IMR-90 (cell line): ENCODE measurements at regions not wholly inside any gene's neighbourhood (a gene's known extent, or its start where the extent isn't known, plus 50 kb on each side); places are given as distances from the start of the nearest gene placed in this dataset.
"Not testable (repeated sequence)": the region's sequence is repeated elsewhere in the genome, so short reads cannot be mapped to it uniquely, and the experiment has no call there.

Experiments
- ATAC-seq: fragments of 200-7000 bp; cut with Tn5 transposase; 2 replicates; pipeline ENCODE4 v1.9.1; 2020; ENCODE audit warnings: low read depth, mild to moderate bottlenecking, moderate library complexity
- BruUV-seq: library from RNA; stranded (reverse); fragments of 400-500 nt; replicated peaks from 2 replicates; lab custom pipeline; 2021; lab: Mats Ljungman, UMichigan
- CTCF ChIA-PET: fragments of 300-600 bp; formaldehyde crosslinking; extraction: SDS; loops from one replicate; lab custom pipeline; 2021; ENCODE audit warnings: antibody characterized with exemption; lab: Yijun Ruan, JAX
- POLR2A ChIA-PET: fragments of 300-600 bp; sonication (Branson Sonifier 250); formaldehyde crosslinking; loops from one replicate; lab custom pipeline; 2022; ENCODE audit warnings: antibody characterized with exemption; ENCODE audit not compliant: unreplicated experiment; lab: Charles Lee
- DNase-seq: peaks from one replicate; pipeline ENCODE4 v3.0.0; 2013
- H2AFZ ChIP-seq: replicated peaks from 2 replicates; pipeline ENCODE3; 2013; ENCODE audit warnings: low read length, mild to moderate bottlenecking; ENCODE audit not compliant: poor library complexity
- H2AK5ac ChIP-seq: 2 replicates; pipeline ENCODE4 v1.6.1; 2013; ENCODE audit warnings: low read depth, low read length, inconsistent platforms
- H2AK9ac ChIP-seq: replicated peaks from 2 replicates; pipeline ENCODE3; 2013; ENCODE audit warnings: mild to moderate bottlenecking, low read depth, low read length, moderate library complexity; ENCODE audit not compliant: poor library complexity
- H2BK120ac ChIP-seq: 2 replicates; pipeline ENCODE4 v1.6.1; 2013; ENCODE audit warnings: low read depth, low read length, inconsistent platforms
- H2BK15ac ChIP-seq: 3 replicates; pipeline ENCODE4 v1.6.1; 2013; ENCODE audit warnings: low read depth, low read length, inconsistent platforms
- H2BK20ac ChIP-seq: 2 replicates; pipeline ENCODE4 v1.6.1; 2013; ENCODE audit warnings: low read depth, mild to moderate bottlenecking, inconsistent platforms, low read length, moderate library complexity
- H2BK5ac ChIP-seq: 2 replicates; pipeline ENCODE4 v1.6.1; 2013; ENCODE audit warnings: mild to moderate bottlenecking, low read depth, low read length, inconsistent platforms; ENCODE audit not compliant: poor library complexity, severe bottlenecking
- H3K14ac ChIP-seq: replicated peaks from 2 replicates; pipeline ENCODE4 v1.6.1; 2013; ENCODE audit warnings: low read depth, low read length, inconsistent platforms
- H3K18ac ChIP-seq: 2 replicates; pipeline ENCODE4 v1.6.1; 2013; ENCODE audit warnings: low read depth, low read length, control low read depth
- H3K23ac ChIP-seq: 2 replicates; pipeline ENCODE4 v1.6.1; 2013; ENCODE audit warnings: low read depth, low read length, inconsistent platforms
- H3K27ac ChIP-seq: 2 replicates; pipeline ENCODE4 v1.5.1; 2013; ENCODE audit warnings: mild to moderate bottlenecking, control low read depth, low read length; ENCODE audit not compliant: insufficient read depth
- H3K27me3 ChIP-seq: 2 replicates; pipeline ENCODE4 v1.6.1; 2013; ENCODE audit warnings: low read length; ENCODE audit not compliant: control insufficient read depth, insufficient read depth
- H3K36me3 ChIP-seq: 2 replicates; pipeline ENCODE4 v1.6.1; 2013; ENCODE audit warnings: low read length, mixed read lengths; ENCODE audit not compliant: control insufficient read depth, insufficient read depth
- H3K4ac ChIP-seq: 2 replicates; pipeline ENCODE4 v1.6.1; 2013; ENCODE audit warnings: low read depth, low read length, inconsistent platforms
- H3K4me1 ChIP-seq: 2 replicates; pipeline ENCODE4 v1.6.1; 2013; ENCODE audit warnings: low read length, mixed read lengths; ENCODE audit not compliant: control insufficient read depth, insufficient read depth
- H3K4me2 ChIP-seq: 2 replicates; pipeline ENCODE4 v1.6.1; 2013; ENCODE audit warnings: low read depth, mild to moderate bottlenecking, control low read depth, low read length, moderate library complexity
- H3K4me3 ChIP-seq: 2 replicates; pipeline ENCODE4 v1.5.1; 2013; ENCODE audit warnings: low read depth, mild to moderate bottlenecking, control low read depth, low read length, moderate library complexity; ENCODE audit not compliant: insufficient read depth
- H3K56ac ChIP-seq: 2 replicates; pipeline ENCODE4 v1.6.1; 2013; ENCODE audit warnings: low read length, inconsistent platforms; ENCODE audit not compliant: insufficient read depth; ENCODE audit errors: extremely low read depth
- H3K79me1 ChIP-seq, 2 experiments: 2 replicates each; pipeline ENCODE4 v1.6.1; 2013; ENCODE audit warnings: low read length in 2 of 2, inconsistent platforms in 1 of 2, low read depth in 1 of 2
- H3K9ac ChIP-seq: 2 replicates; pipeline ENCODE4 v1.6.1; 2013; ENCODE audit warnings: low read depth, low read length, control low read depth
- H3K9me1 ChIP-seq: 2 replicates; pipeline ENCODE4 v1.6.1; 2013; ENCODE audit warnings: low read length, inconsistent platforms; ENCODE audit not compliant: insufficient read depth
- H3K9me3 ChIP-seq: 2 replicates; pipeline ENCODE4 v1.6.1; 2013; ENCODE audit warnings: low read length; ENCODE audit not compliant: control insufficient read depth, insufficient read depth
- H4K20me1 ChIP-seq: 2 replicates; pipeline ENCODE4 v1.6.1; 2013; ENCODE audit warnings: low read length, inconsistent platforms; ENCODE audit not compliant: insufficient read depth
- H4K5ac ChIP-seq: 2 replicates; pipeline ENCODE4 v1.6.1; 2013; ENCODE audit warnings: mild to moderate bottlenecking, low read depth, low read length, control low read depth
- H4K8ac ChIP-seq, 2 experiments: 2 replicates each; pipeline ENCODE4 v1.6.1; 2013; ENCODE audit warnings: low read depth in 2 of 2, low read length in 2 of 2, control low read depth in 1 of 2, inconsistent platforms in 1 of 2
- H4K91ac ChIP-seq: 2 replicates; pipeline ENCODE4 v1.6.1; 2013; ENCODE audit warnings: low read depth, low read length, inconsistent platforms; ENCODE audit not compliant: insufficient read depth
- WGBS, 2 experiments: methylation state at CpG; one replicate each; pipeline versions ENCODE4 v1.1.5 to v1.1.7; 2013; ENCODE audit warnings: missing lambda C conversion rate in 2 of 2; ENCODE audit not compliant: insufficient read length in 1 of 2; ENCODE audit errors: extremely low coverage in 2 of 2; 5-methylcytosine and 5-hydroxymethylcytosine counted together
- dilution Hi-C: fragments of 300-500 bp; cut with HindIII; formaldehyde crosslinking; loops from one replicate; pipeline ENCODE4 v1.14.3; 2018; ENCODE audit warnings: low sequenced_read_pairs; ENCODE audit not compliant: unreplicated experiment
- in situ Hi-C: fragments of 300-500 bp; cut with MboI; formaldehyde crosslinking; loops from 3 replicates; pipeline ENCODE4 v1.14.3; 2019; ENCODE audit warnings: low sequenced_read_pairs, inconsistent platforms, mixed read lengths
- intact Hi-C: fragments of 100-400 bp; cut with micrococcal nuclease; formaldehyde crosslinking; loops from 2 replicates; pipeline ENCODE4 v1.10.0; 2022

- H3K79me1 ChIP-seq, H3K4me3 ChIP-seq, H2BK15ac ChIP-seq, H3K9me1 ChIP-seq, H2AK5ac ChIP-seq, H3K9ac ChIP-seq, H2AFZ ChIP-seq, H3K9me3 ChIP-seq, dilution Hi-C loops, H2BK5ac ChIP-seq, H2BK20ac ChIP-seq, H2BK120ac ChIP-seq, H3K27me3 ChIP-seq, H3K27ac ChIP-seq, H3K23ac ChIP-seq, H4K91ac ChIP-seq, BruUV-seq, H3K4me2 ChIP-seq, intact Hi-C loops, H4K8ac ChIP-seq, H3K4ac ChIP-seq, H3K18ac ChIP-seq, CTCF ChIA-PET, DNase-seq, POLR2A ChIA-PET, H3K14ac ChIP-seq, H3K36me3 ChIP-seq, H4K5ac ChIP-seq, H3K56ac ChIP-seq, H4K20me1 ChIP-seq, in situ Hi-C loops, H2AK9ac ChIP-seq, ATAC-seq, H3K4me1 ChIP-seq: not testable (repeated sequence)
- 57% methylated on average over 2 of the region's 3 CpGs; no CpG with 5 or more reads in 1 of the 2 experiments for WGBS, 2 experiments
These were observed 86.5 kb upstream of the EMB start for GRCh38 chr5:50527514-50528060.
